ENCODE measurements at regions not wholly inside any gene's neighbourhood (a gene's known extent, or its start where the extent isn't known, plus 50 kb on each side); places are given as distances from the start of the nearest gene placed in this dataset.

DNA sequence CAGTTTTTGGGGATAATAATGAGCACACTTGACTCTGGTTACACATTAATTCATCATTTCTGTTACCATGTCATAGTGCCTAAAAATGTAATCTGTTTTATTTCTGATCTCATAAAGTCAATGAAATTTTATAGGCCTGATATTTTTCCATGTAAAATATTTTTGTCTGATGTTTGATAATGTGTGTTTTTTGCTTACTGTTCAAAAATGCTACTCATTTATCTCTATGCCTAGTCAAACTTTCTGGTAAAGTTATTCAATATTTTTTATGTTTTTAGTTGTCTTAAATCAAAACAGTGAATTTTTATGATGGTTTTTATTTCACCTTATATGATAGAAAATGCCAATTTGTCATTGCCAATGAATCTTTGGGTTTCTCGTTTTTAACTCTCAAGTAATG lies 147.0 kb downstream of the AHSP start:
- TF ChIP-seq POLR2A (IDR thresholded peaks at IDR 0.05) (no peak), POLR2AphosphoS5 (IDR thresholded peaks at IDR 0.05) (no peak)
- TF ChIP-seq, protein P1, sequence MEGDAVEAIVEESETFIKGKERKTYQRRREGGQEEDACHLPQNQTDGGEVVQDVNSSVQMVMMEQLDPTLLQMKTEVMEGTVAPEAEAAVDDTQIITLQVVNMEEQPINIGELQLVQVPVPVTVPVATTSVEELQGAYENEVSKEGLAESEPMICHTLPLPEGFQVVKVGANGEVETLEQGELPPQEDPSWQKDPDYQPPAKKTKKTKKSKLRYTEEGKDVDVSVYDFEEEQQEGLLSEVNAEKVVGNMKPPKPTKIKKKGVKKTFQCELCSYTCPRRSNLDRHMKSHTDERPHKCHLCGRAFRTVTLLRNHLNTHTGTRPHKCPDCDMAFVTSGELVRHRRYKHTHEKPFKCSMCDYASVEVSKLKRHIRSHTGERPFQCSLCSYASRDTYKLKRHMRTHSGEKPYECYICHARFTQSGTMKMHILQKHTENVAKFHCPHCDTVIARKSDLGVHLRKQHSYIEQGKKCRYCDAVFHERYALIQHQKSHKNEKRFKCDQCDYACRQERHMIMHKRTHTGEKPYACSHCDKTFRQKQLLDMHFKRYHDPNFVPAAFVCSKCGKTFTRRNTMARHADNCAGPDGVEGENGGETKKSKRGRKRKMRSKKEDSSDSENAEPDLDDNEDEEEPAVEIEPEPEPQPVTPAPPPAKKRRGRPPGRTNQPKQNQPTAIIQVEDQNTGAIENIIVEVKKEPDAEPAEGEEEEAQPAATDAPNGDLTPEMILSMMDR (IDR thresholded peaks at IDR 0.05): no peak
